Nephron progenitor cell (in vitro differentiated cells): ENCODE measurements at regions not wholly inside any gene's neighbourhood (a gene's known extent, or its start where the extent isn't known, plus 50 kb on each side); places are given as distances from the start of the nearest gene placed in this dataset.

Source experiments
- DNase-seq: peaks from one replicate; pipeline ENCODE4 v3.0.0; 2021
- H3K27ac Mint-ChIP-seq: 2 replicates; pipeline ENCODE4 v1.8.0; 2021; ENCODE audit warnings: mild to moderate bottlenecking, moderate library complexity, mixed read lengths
- H3K27me3 Mint-ChIP-seq: 2 replicates; pipeline ENCODE4 v1.8.0; 2021; ENCODE audit warnings: mild to moderate bottlenecking, low read depth, mixed read lengths; ENCODE audit not compliant: poor library complexity
- H3K36me3 Mint-ChIP-seq: 2 replicates; pipeline ENCODE4 v1.8.0; 2021; ENCODE audit warnings: low read depth, mixed read lengths
- H3K4me1 Mint-ChIP-seq: 2 replicates; pipeline ENCODE4 v1.8.0; 2021; ENCODE audit warnings: mixed read lengths
- H3K4me3 Mint-ChIP-seq: 2 replicates; pipeline ENCODE4 v1.8.0; 2021; ENCODE audit warnings: mild to moderate bottlenecking, moderate library complexity, mixed read lengths
- H3K9me3 Mint-ChIP-seq: 2 replicates; pipeline ENCODE4 v1.8.0; 2021; ENCODE audit warnings: mild to moderate bottlenecking, moderate library complexity, mixed read lengths
- CTCF ChIP-seq: fragments of 200-600 bp; sonication (generic); IDR thresholded peaks from 2 replicates; pipeline ENCODE4 v1.5.0; 2021; ENCODE audit warnings: antibody characterized with exemption

GRCh38 chr4:188819233-188819632 lies 680.0 kb downstream of the TRIML1 start:
- Mint-ChIP-seq H3K9me3 (peaks cover under 1% of the 10 kb centered on the region), H3K27ac (no peak overlapping the region)
- no peak for TF ChIP-seq CTCF

GRCh38 chr4:188821500-188821899 lies 682.3 kb downstream of the TRIML1 start:
- Mint-ChIP-seq H3K36me3 (no peaks in the 10 kb centered on the region), H3K9me3 (no peaks in the 10 kb centered on the region), H3K27me3 (peaks cover 2% of the 10 kb centered on the region), H3K27ac (no peak overlapping the region), H3K4me3 (no peak overlapping the region), H3K4me1 (no peaks in the 10 kb centered on the region)
- TF ChIP-seq CTCF = no peak
- DNase-seq = no peak

More at GRCh38 chr4:188819233-188819632, 680.0 kb downstream of the TRIML1 start:
- Mint-ChIP-seq H3K4me3 (no peak overlapping the region), H3K27me3 (peaks cover 2% of the 10 kb centered on the region), H3K36me3 (no peaks in the 10 kb centered on the region), H3K4me1 (no peaks in the 10 kb centered on the region)
- DNase-seq = no peak

GRCh38 chr4:188822698-188823097 lies 683.5 kb downstream of the TRIML1 start:
- no peaks in the 10 kb centered on the region for H3K9me3 Mint-ChIP-seq
- H3K27me3 Mint-ChIP-seq = no peaks in the 10 kb centered on the region
- DNase-seq = peak; percentile 26
- no peaks in the 10 kb centered on the region for H3K36me3 Mint-ChIP-seq
- H3K27ac Mint-ChIP-seq = no peak overlapping the region
- H3K4me1 Mint-ChIP-seq = no peaks in the 10 kb centered on the region
- TF ChIP-seq CTCF = no peak
- H3K4me3 Mint-ChIP-seq = no peak overlapping the region

GRCh38 chr4:188824553-188824952 lies 685.3 kb downstream of the TRIML1 start:
- no peak overlapping the region for H3K27ac Mint-ChIP-seq
- no peak for TF ChIP-seq CTCF
- H3K4me1 Mint-ChIP-seq = no peaks in the 10 kb centered on the region
- no peaks in the 10 kb centered on the region for H3K36me3 Mint-ChIP-seq
- no peak for DNase-seq
- H3K27me3 Mint-ChIP-seq = no peaks in the 10 kb centered on the region
- no peaks in the 10 kb centered on the region for H3K9me3 Mint-ChIP-seq
- H3K4me3 Mint-ChIP-seq = no peak overlapping the region

- Mint-ChIP-seq H3K4me1 (no peaks in the 10 kb centered on the region), H3K9me3 (no peaks in the 10 kb centered on the region), H3K27me3 (no peaks in the 10 kb centered on the region), H3K4me3 (no peak overlapping the region), H3K27ac (no peak overlapping the region), H3K36me3 (no peaks in the 10 kb centered on the region)
- TF ChIP-seq CTCF = no peak
- no peak for DNase-seq
These were observed 687.2 kb downstream of the TRIML1 start for GRCh38 chr4:188826393-188826792.

GRCh38 chr4:188839704-188840103 lies 700.5 kb downstream of the TRIML1 start:
- H3K27me3 Mint-ChIP-seq = no peaks in the 10 kb centered on the region
- H3K4me1 Mint-ChIP-seq = no peaks in the 10 kb centered on the region
- no peak overlapping the region for H3K27ac Mint-ChIP-seq
- no peaks in the 10 kb centered on the region for H3K9me3 Mint-ChIP-seq
- DNase-seq = no peak
- TF ChIP-seq CTCF = no peak
- H3K4me3 Mint-ChIP-seq = no peak overlapping the region
- no peaks in the 10 kb centered on the region for H3K36me3 Mint-ChIP-seq
